D721Med (cell line): ENCODE measurements at regions not wholly inside any gene's neighbourhood (a gene's known extent, or its start where the extent isn't known, plus 50 kb on each side); places are given as distances from the start of the nearest gene placed in this dataset.

ENCODE experiments used
- DNase-seq: peaks from one replicate; pipeline ENCODE4 v3.0.0; 2011; ENCODE audit warnings: low spot score; ENCODE audit not compliant: insufficient read length
- FAIRE-seq: peaks from 2 replicates; lab custom pipeline; 2011; peaks lifted over from hg19 to GRCh38; lab: Jason Lieb, UNC
- TF ChIP-seq, protein P1 (sequence below): IDR thresholded peaks from 2 replicates; pipeline ENCODE4 v1.5.1; 2012; ENCODE audit warnings: mild to moderate bottlenecking, control low read depth; ENCODE audit not compliant: insufficient read depth; ENCODE audit errors: missing control alignments

DNA sequence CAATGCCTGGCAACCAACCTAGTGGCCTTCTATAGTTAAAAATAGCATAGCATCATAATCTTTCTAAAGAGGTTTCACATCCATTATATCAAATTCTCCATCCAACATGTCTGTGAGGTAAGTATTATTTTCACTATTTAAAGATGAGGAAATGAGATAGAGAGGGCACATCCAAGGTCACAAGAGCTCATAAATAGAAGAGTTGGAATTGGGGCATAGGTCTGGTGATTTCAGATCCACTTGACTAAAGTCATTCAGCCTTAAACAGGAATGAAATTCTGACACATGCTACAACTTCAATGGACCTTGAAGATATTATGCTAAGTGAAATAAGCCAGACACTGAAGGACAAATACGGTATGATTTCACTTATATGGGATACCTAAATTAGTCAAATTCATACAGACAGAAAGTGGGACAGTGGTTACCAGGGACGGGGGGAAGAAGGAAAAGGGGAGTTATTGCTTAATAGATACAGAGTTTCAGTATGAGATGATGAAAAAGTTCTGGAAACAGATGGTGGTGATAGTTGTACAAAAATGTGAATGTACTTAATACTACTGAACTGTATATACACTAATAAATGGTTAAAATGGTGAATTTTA is 259.6 kb upstream of the NR4A3 start:
- DNase-seq (no peak), FAIRE-seq (no peak)
- TF ChIP-seq, protein P1, sequence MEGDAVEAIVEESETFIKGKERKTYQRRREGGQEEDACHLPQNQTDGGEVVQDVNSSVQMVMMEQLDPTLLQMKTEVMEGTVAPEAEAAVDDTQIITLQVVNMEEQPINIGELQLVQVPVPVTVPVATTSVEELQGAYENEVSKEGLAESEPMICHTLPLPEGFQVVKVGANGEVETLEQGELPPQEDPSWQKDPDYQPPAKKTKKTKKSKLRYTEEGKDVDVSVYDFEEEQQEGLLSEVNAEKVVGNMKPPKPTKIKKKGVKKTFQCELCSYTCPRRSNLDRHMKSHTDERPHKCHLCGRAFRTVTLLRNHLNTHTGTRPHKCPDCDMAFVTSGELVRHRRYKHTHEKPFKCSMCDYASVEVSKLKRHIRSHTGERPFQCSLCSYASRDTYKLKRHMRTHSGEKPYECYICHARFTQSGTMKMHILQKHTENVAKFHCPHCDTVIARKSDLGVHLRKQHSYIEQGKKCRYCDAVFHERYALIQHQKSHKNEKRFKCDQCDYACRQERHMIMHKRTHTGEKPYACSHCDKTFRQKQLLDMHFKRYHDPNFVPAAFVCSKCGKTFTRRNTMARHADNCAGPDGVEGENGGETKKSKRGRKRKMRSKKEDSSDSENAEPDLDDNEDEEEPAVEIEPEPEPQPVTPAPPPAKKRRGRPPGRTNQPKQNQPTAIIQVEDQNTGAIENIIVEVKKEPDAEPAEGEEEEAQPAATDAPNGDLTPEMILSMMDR, result no peak

DNA sequence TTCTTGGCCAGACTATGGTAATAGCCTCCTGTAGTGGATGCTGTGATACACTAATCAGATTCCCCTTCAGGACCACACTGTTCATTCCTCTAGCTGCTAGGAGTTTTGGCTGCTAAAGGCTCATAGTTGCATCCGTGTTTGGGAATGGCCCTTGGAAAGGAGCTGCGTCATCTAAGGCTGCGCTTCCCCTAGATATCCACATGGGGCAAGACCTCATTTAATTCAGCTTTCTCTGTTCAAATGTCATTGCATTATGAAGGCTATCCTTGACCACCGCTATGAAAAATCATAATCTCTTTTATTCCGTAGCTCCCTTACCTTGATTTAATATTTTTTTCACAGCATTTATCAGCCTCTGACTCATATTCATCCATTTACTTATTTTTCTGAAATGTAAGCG is 258.3 kb upstream of the NR4A3 start:
- DNase-seq (no peak), FAIRE-seq (no peak)
- TF ChIP-seq, protein P1, result no peak

DNA sequence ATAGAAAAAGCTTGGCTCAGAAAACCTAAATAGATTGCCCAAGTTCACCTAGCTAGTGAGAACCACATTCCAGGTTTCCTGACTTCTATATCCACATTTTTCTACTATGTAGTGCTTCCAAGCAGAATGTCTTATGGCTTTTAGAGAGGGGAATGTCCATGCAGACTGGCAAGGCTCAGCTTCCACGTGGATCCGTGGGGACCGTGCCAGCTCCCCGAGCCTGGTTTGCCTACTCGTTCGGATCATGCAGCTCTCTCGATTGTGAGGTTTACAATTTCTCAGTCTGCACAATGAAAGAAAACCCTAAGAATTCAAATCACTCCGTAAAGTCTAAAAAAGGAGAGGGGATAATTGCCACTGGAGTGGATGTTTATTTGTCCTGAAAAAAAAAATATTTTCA is 256.5 kb upstream of the NR4A3 start:
- no peak for FAIRE-seq

DNA sequence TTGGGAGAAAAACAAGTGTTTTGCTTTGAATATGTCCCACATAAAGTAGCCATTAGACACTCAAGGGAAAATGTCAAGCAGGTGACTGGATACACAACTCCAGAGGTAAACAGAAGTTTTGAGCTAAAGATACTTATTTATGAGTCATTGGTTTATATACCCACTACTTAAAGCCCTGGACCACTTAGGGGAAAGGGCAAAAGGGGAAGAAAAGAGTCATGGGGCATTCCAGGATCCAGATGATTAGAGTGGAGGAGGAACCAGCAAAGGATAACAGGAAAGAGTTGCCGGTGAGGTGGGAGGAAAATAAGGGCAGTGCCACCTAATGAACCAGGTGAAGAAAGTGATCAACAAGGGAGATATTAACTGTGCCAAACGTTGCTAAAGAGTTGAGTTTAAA is 254.2 kb upstream of the NR4A3 start:
- no peak for DNase-seq
- TF ChIP-seq, protein P1, result no peak
- FAIRE-seq, result no peak

More for the DNA sequence above, 256.5 kb upstream of the NR4A3 start:
- TF ChIP-seq, protein P1, result no peak
- no peak for DNase-seq

DNA sequence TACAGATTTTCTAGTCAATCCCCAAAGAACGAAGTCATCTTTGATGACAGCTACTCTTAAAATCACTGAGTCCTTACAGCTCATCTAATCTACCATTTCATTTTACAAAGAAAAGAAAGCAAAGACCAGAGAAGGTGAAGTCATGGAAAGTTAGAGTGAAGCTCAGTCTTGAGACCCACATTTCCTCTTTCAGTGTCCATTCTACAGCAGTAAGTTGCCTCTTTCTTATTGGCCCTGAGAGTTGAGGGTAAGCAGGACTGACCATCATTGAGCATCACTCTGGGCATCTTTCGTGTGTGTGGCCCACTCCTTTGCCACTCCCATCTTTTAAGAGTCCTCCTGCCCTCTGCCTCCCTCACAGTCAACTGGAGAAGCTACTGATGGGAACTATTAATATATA is 251.8 kb upstream of the NR4A3 start:
- DNase-seq, result no peak
- no peak for FAIRE-seq
- TF ChIP-seq, protein P1, result no peak

DNA sequence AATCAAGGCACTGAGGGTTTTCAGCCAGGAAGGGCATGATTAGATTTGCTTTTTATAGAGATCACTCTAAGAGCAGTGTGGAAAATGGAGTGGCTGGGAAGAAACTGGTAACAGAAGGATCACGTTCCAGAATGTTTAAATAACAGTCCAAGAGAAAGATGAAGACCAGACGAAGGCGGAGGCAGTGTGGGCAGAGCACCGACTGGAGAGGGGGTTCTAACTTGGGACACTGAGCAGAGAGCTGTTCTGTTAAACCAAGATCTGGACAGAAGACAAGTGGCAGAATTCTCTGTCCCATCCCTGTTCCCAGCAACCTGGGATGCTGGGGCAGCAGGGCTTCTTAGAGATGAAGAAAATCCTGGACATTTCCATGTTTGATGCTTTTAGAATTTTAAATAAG is 249.1 kb upstream of the NR4A3 start:
- DNase-seq (no peak), FAIRE-seq (no peak)
- TF ChIP-seq, protein P1, result no peak

DNA sequence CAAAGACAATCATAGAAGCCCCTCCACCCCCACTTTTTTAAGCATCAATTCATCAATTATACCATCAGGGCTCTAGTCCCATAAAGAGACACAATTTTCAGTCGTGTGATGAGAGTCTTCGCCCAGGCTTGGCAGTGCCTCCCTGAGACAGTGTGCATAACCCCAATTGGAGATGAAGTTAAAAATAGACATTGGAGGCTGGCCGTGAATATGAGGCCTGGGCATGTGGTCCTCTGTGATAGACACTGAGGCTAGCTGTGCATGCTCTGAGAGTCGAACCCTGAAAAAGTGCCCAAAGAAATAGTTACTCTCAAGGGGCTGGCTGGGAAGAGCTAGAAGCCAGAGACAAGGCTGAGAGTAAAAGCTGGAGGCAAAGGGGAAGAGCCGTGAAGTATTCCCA is 248.6 kb upstream of the NR4A3 start:
- TF ChIP-seq, protein P1, result no peak
- no peak for DNase-seq
- no peak for FAIRE-seq
